Fibroblast of the aortic adventitia (primary cell): ENCODE measurements at regions not wholly inside any gene's neighbourhood (a gene's known extent, or its start where the extent isn't known, plus 50 kb on each side); places are given as distances from the start of the nearest gene placed in this dataset.

Experiments
- DNase-seq: peaks from one replicate; pipeline ENCODE4 v3.0.0-alpha.2; 2010; ENCODE audit warnings: low read depth
- H3K4me3 ChIP-seq: 2 replicates; pipeline ENCODE4 v1.5.1; 2011; ENCODE audit warnings: low read depth, mild to moderate bottlenecking, control low read depth, low read length, moderate library complexity
- TF ChIP-seq, protein P1 (sequence below): IDR thresholded peaks from 2 replicates; pipeline ENCODE4 v1.5.1; 2011; ENCODE audit warnings: mild to moderate bottlenecking, low read length, control low read depth, inconsistent platforms; ENCODE audit not compliant: insufficient read depth

DNA sequence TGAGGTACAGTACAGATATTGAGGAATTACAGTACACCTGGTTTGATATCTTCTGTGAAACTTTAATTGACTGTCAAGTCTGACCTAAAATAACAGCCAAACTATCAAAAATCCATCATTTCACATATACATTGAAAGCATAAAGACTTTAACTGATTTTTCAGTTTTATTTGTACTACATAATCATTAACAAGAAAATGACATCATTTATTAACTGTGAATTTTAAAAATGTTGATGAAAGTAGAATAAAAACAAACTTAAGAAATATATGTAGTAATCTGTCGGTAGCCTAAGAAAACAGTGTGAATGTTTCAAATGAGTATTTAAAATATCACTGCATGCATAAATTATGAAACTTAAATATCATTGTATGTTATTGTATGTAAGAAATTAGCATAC is 836.7 kb upstream of the GHITM start:
- no peak for DNase-seq
- TF ChIP-seq, protein P1, sequence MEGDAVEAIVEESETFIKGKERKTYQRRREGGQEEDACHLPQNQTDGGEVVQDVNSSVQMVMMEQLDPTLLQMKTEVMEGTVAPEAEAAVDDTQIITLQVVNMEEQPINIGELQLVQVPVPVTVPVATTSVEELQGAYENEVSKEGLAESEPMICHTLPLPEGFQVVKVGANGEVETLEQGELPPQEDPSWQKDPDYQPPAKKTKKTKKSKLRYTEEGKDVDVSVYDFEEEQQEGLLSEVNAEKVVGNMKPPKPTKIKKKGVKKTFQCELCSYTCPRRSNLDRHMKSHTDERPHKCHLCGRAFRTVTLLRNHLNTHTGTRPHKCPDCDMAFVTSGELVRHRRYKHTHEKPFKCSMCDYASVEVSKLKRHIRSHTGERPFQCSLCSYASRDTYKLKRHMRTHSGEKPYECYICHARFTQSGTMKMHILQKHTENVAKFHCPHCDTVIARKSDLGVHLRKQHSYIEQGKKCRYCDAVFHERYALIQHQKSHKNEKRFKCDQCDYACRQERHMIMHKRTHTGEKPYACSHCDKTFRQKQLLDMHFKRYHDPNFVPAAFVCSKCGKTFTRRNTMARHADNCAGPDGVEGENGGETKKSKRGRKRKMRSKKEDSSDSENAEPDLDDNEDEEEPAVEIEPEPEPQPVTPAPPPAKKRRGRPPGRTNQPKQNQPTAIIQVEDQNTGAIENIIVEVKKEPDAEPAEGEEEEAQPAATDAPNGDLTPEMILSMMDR = no peak
- H3K4me3 ChIP-seq = no peak overlapping the region

GRCh38 chr10:83310688-83311087 is 828.6 kb upstream of the GHITM start:
- DNase-seq = no peak
- H3K4me3 ChIP-seq = no peak overlapping the region
- TF ChIP-seq, protein P1 = no peak

- TF ChIP-seq, protein P1 = no peak
- no peak for DNase-seq
- no peak overlapping the region for H3K4me3 ChIP-seq
These were observed 826.7 kb upstream of the GHITM start for GRCh38 chr10:83312570-83312969.

GRCh38 chr10:83332690-83333089 is 806.6 kb upstream of the GHITM start:
- TF ChIP-seq, protein P1 = no peak
- no peak for DNase-seq
- H3K4me3 ChIP-seq = no peak overlapping the region

- no peak for DNase-seq
- TF ChIP-seq, protein P1 = no peak
- no peak overlapping the region for H3K4me3 ChIP-seq
These were observed 805.7 kb upstream of the GHITM start for GRCh38 chr10:83333566-83333965.

DNA sequence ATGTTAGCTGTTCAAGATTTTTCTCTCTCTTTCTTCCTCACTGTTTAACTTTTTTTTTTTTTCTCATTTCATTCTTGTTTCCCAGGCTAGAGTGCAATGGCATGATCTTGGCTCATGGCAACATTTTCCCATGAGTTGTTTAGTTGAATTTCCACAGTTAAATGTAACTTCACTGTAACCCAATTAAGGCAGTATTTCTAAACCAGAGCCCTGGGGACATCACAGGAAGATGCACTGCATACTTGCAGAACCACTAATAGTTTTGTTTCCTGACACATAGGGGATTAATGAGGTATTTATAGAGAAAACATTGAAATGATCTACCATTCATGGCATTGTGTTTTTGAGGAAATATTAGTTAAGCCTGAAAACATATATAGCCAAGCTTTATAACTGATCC is 795.6 kb upstream of the GHITM start:
- no peak overlapping the region for H3K4me3 ChIP-seq
- no peak for DNase-seq
- TF ChIP-seq, protein P1 = no peak

GRCh38 chr10:83346266-83346910 is 792.9 kb upstream of the GHITM start:
- H3K4me3 ChIP-seq = no peak overlapping the region
- DNase-seq = no peak
- TF ChIP-seq, protein P1 = no peak
